ENCODE measurements at regions not wholly inside any gene's neighbourhood (a gene's known extent, or its start where the extent isn't known, plus 50 kb on each side); places are given as distances from the start of the nearest gene placed in this dataset.

DNA sequence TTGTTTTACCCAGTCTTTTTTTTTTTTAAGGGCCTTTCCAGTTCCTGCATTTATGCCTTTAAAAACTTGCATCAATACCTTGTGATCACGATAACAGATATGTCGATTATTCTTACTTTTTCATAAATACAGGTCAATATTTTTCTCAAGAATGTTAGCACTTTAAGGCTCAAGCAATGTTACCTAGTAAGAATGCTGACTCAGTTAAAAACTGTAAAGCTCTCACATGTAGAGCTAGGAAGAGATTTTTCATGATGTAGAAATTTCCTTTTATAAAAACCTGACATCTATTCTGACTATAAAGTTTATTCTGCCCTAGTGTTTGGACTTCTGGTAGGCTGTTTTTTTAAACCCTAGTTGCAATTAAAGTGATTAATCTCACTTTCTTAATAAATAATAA is 684.0 kb downstream of the ZBBX start:
- no peak for TF ChIP-seq POLR2A (IDR thresholded peaks at IDR 0.05; ENCODE audit: low read depth, low read length)
- TF ChIP-seq POLR2AphosphoS5 (IDR thresholded peaks at IDR 0.05; ENCODE audit: low read depth, low read length): no peak
- TF ChIP-seq TAF1 (IDR thresholded peaks at IDR 0.05; ENCODE audit: low read depth, low read length): no peak
- TF ChIP-seq SPI1 (IDR thresholded peaks at IDR 0.05; ENCODE audit: low read depth, low read length): no peak
